DND-41 (cell line): ENCODE measurements at regions not wholly inside any gene's neighbourhood (a gene's known extent, or its start where the extent isn't known, plus 50 kb on each side); places are given as distances from the start of the nearest gene placed in this dataset.
A peak's percentile ranks its signal among the peaks of the same experiment; 100 is the strongest.

Experiments used
- ATAC-seq: fragments of 200-7000 bp; cut with Tn5 transposase; 3 replicates; pipeline ENCODE4 v1.9.1; 2021; ENCODE audit warnings: low read depth; ENCODE audit not compliant: insufficient read depth
- DNase-seq: peaks from one replicate; pipeline ENCODE4 v3.0.0-alpha.2; 2020
- H2AFZ ChIP-seq: 2 replicates; pipeline ENCODE4 v1.6.0; 2012; ENCODE audit warnings: low read depth, low read length
- H3K27ac ChIP-seq: 2 replicates; pipeline ENCODE4 v1.5.1; 2012; ENCODE audit warnings: low read length, inconsistent platforms
- H3K27me3 ChIP-seq: fragments of 200-600 bp; sonication (generic); 2 replicates; pipeline ENCODE4 v1.6.0; 2012; ENCODE audit warnings: low read length, mild to moderate bottlenecking, inconsistent platforms; ENCODE audit not compliant: insufficient read depth, poor library complexity
- H3K36me3 ChIP-seq: 2 replicates; pipeline ENCODE4 v1.5.1; 2012; ENCODE audit warnings: low read length, inconsistent platforms; ENCODE audit not compliant: insufficient read depth
- H3K4me1 ChIP-seq: 2 replicates; pipeline ENCODE4 v1.5.1; 2012; ENCODE audit warnings: mild to moderate bottlenecking, low read length; ENCODE audit not compliant: insufficient read depth
- H3K4me2 ChIP-seq: 2 replicates; pipeline ENCODE4 v1.6.0; 2012; ENCODE audit warnings: mild to moderate bottlenecking, moderate library complexity, low read length, inconsistent platforms; ENCODE audit not compliant: insufficient read depth
- H3K4me3 ChIP-seq, 2 experiments: fragments of 200-600 bp in 1 of 2; shearing (Covaris generic) in 1 of 2; 2 replicates each; pipeline ENCODE4 v1.5.1; 2012 to 2016; ENCODE audit warnings: inconsistent platforms in 2 of 2, low read length in 2 of 2, mild to moderate bottlenecking in 2 of 2, low read depth in 1 of 2, moderate library complexity in 1 of 2
- H3K79me2 ChIP-seq: 2 replicates; pipeline ENCODE4 v1.6.0; 2012; ENCODE audit warnings: low read length, inconsistent platforms; ENCODE audit not compliant: insufficient read depth
- H3K9ac ChIP-seq: 2 replicates; pipeline ENCODE4 v1.6.0; 2012; ENCODE audit warnings: low read depth, mild to moderate bottlenecking, inconsistent platforms, low read length, moderate library complexity
- H3K9me3 ChIP-seq: 2 replicates; pipeline ENCODE4 v1.5.1; 2012; ENCODE audit warnings: low read length, moderate library complexity, mild to moderate bottlenecking, inconsistent platforms; ENCODE audit not compliant: insufficient read depth, severe bottlenecking
- H4K20me1 ChIP-seq: 2 replicates; pipeline ENCODE4 v1.6.0; 2012; ENCODE audit warnings: low read length; ENCODE audit not compliant: insufficient read depth
- CTCF ChIP-seq: IDR thresholded peaks from 2 replicates; pipeline ENCODE4 v1.5.1; 2012; ENCODE audit warnings: borderline replicate concordance, low read length, moderate library complexity, mild to moderate bottlenecking; ENCODE audit not compliant: poor library complexity, severe bottlenecking; ENCODE audit errors: extremely low read depth
- EZH2 ChIP-seq: IDR thresholded peaks from 3 replicates; pipeline ENCODE4 v1.6.1; 2012; ENCODE audit warnings: borderline replicate concordance, low read depth, mild to moderate bottlenecking, moderate library complexity, low read length, inconsistent platforms; ENCODE audit not compliant: severe bottlenecking

- H3K27ac ChIP-seq: 0 out of 2 replicates have a peak overlapping the region, but pooled peaks have one; percentile 42
- H3K4me3 ChIP-seq: no peak overlapping the region
- TF ChIP-seq CTCF (no peak), EZH2 (no peak)
- no peaks in the 10 kb centered on the region for H3K79me2 ChIP-seq
- H3K9me3 ChIP-seq: no peaks in the 10 kb centered on the region
- H3K4me1 ChIP-seq: peaks cover 7% of the 10 kb centered on the region; the same call in 1 of the 2 replicates
- ATAC-seq (no peak), DNase-seq (no peak)
- H3K27me3 ChIP-seq: no peaks in the 10 kb centered on the region
- no peaks in the 10 kb centered on the region for H4K20me1 ChIP-seq
- no peak overlapping the region for H2AFZ ChIP-seq
- H3K9ac ChIP-seq: no peak overlapping the region
- no peak overlapping the region for H3K4me2 ChIP-seq
- H3K36me3 ChIP-seq: no peaks in the 10 kb centered on the region
Measured at GRCh38 chr6:119598883-119599282, 249.3 kb upstream of the MAN1A1 start.

- ATAC-seq: no peak
- no peak overlapping the region for H3K4me3 ChIP-seq
- no peak for TF ChIP-seq EZH2
- no peak for TF ChIP-seq CTCF
- H3K9me3 ChIP-seq: no peaks in the 10 kb centered on the region
- H4K20me1 ChIP-seq: no peaks in the 10 kb centered on the region
- peaks cover 7% of the 10 kb centered on the region; the same call in 1 of the 2 replicates for H3K4me1 ChIP-seq
- DNase-seq: no peak
- H3K36me3 ChIP-seq: no peaks in the 10 kb centered on the region
- no peak overlapping the region for H3K27ac ChIP-seq
- no peak overlapping the region for H3K9ac ChIP-seq
- no peak overlapping the region for H2AFZ ChIP-seq
- no peaks in the 10 kb centered on the region for H3K27me3 ChIP-seq
- H3K79me2 ChIP-seq: no peaks in the 10 kb centered on the region
- no peak overlapping the region for H3K4me2 ChIP-seq
Measured at GRCh38 chr6:119594907-119595306, 245.3 kb upstream of the MAN1A1 start.

- Histone ChIP-seq H2AFZ (no peak overlapping the region), H3K4me1 (no peaks in the 10 kb centered on the region), H3K27me3 (no peaks in the 10 kb centered on the region), H3K36me3 (no peaks in the 10 kb centered on the region), H3K4me3 (no peak overlapping the region), H3K27ac (no peak overlapping the region), H4K20me1 (no peaks in the 10 kb centered on the region), H3K4me2 (no peak overlapping the region), H3K9me3 (no peaks in the 10 kb centered on the region), H3K9ac (no peak overlapping the region), H3K79me2 (no peaks in the 10 kb centered on the region)
- ATAC-seq: no peak
- no peak for DNase-seq
- TF ChIP-seq CTCF (no peak), EZH2 (no peak)
Measured at GRCh38 chr6:119591235-119591634, 241.7 kb upstream of the MAN1A1 start.

GRCh38 chr6:119590066-119590465 is 240.5 kb upstream of the MAN1A1 start:
- Histone ChIP-seq H3K4me2 (no peak overlapping the region), H3K27ac (no peak overlapping the region), H3K4me3 (no peak overlapping the region), H3K9me3 (no peaks in the 10 kb centered on the region), H3K9ac (no peak overlapping the region), H3K4me1 (no peaks in the 10 kb centered on the region), H2AFZ (no peak overlapping the region), H4K20me1 (no peaks in the 10 kb centered on the region), H3K27me3 (no peaks in the 10 kb centered on the region), H3K36me3 (no peaks in the 10 kb centered on the region), H3K79me2 (no peaks in the 10 kb centered on the region)
- TF ChIP-seq EZH2 (no peak), CTCF (no peak)
- no peak for DNase-seq
- ATAC-seq: no peak
